LNCaP clone FGC (cell line): ENCODE measurements at regions not wholly inside any gene's neighbourhood (a gene's known extent, or its start where the extent isn't known, plus 50 kb on each side); places are given as distances from the start of the nearest gene placed in this dataset.

ENCODE experiments used
- DNase-seq: peaks from one replicate; pipeline ENCODE4 v3.0.0-alpha.2; 2011; ENCODE audit warnings: low read depth
- H3K4me3 ChIP-seq: 2 replicates; pipeline ENCODE4 v1.5.1; 2011; ENCODE audit warnings: mild to moderate bottlenecking, low read depth, low read length, control low read depth
- TF ChIP-seq, protein P1 (sequence below): IDR thresholded peaks from 2 replicates; pipeline ENCODE4 v1.5.1; 2012; ENCODE audit warnings: mild to moderate bottlenecking; ENCODE audit not compliant: control insufficient read depth, insufficient read depth; ENCODE audit errors: extremely low read depth

DNA sequence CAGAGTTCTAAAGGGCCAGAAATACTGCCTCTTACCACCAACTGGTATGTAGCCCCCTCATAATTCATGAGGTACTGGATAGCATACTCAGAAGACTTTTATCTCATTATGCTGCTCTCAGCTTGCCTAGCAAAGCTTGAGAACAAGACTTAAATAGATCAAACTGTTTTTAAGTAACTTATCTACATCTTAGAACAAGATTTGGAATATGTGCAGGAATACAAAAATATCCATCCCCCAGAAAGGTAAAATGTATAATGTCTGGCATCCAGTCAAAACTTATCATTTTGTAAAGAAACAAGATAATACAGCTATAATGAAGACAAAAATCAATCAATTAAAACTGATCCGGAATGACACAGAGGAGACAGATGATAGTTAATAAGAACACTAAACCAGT lies 400.4 kb upstream of the TGFBR2 start:
- no peak overlapping the region for H3K4me3 ChIP-seq
- DNase-seq, result no peak
- TF ChIP-seq, protein P1, sequence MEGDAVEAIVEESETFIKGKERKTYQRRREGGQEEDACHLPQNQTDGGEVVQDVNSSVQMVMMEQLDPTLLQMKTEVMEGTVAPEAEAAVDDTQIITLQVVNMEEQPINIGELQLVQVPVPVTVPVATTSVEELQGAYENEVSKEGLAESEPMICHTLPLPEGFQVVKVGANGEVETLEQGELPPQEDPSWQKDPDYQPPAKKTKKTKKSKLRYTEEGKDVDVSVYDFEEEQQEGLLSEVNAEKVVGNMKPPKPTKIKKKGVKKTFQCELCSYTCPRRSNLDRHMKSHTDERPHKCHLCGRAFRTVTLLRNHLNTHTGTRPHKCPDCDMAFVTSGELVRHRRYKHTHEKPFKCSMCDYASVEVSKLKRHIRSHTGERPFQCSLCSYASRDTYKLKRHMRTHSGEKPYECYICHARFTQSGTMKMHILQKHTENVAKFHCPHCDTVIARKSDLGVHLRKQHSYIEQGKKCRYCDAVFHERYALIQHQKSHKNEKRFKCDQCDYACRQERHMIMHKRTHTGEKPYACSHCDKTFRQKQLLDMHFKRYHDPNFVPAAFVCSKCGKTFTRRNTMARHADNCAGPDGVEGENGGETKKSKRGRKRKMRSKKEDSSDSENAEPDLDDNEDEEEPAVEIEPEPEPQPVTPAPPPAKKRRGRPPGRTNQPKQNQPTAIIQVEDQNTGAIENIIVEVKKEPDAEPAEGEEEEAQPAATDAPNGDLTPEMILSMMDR, result no peak

DNA sequence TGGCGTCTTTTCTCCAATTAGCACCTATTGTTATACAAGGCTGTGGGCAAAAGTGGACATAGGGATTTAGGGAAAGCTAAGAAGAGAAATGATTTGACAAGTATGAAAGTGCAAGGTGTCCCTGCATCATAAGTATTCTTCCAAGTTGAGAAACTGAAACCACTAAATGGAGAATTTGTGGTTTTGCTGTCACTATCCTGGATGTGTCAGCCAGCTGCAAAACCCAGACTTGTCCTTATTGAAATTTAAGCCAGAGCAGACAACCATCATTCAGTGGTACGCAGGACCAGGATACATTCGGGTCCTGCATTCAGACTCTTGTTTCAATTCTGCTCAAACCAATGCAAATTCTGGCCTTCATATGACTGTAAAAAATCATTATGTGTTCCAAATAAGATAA lies 384.8 kb upstream of the TGFBR2 start:
- TF ChIP-seq, protein P1, result no peak
- no peak for DNase-seq
- H3K4me3 ChIP-seq, result no peak overlapping the region

DNA sequence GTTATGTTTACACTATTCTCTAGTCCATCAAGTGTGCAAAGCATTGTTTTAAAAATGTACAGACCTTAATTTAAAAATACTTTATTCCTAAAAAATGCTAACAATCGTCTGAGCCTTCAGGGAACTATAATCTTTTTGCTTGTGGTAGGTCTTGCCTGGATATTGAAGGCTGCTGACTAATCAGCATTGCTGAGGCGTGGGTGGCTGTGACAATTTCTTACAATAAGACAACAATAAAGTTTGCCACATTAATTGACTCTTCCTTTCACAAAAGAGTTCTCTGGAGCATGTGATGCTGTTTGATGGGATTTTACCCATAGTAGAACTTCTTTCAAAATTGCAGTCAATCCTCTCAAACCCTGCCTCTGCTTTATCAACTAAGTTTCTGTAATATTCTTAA lies 384.0 kb upstream of the TGFBR2 start:
- no peak overlapping the region for H3K4me3 ChIP-seq
- TF ChIP-seq, protein P1, result no peak
- DNase-seq, result no peak

DNA sequence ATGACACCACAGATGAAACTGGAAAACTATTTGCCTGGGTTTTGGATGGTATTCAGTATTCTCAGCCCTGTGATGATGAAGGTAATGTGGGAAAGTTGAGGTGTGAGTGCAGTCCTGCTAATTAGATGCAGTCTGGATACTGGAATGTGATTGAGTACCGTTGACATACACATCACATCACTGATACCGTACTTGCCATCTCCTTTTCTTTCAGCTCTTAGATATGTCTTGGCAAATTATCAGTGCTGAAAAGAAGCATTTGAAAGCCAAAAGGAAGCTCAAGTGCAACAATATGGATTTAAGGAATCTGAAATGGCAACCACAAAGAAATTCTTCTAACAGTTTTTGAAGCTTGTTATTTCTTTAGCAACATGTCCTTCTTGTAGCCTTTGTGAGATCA lies 381.4 kb upstream of the TGFBR2 start:
- TF ChIP-seq, protein P1, result no peak
- H3K4me3 ChIP-seq, result no peak overlapping the region
- DNase-seq, result no peak

DNA sequence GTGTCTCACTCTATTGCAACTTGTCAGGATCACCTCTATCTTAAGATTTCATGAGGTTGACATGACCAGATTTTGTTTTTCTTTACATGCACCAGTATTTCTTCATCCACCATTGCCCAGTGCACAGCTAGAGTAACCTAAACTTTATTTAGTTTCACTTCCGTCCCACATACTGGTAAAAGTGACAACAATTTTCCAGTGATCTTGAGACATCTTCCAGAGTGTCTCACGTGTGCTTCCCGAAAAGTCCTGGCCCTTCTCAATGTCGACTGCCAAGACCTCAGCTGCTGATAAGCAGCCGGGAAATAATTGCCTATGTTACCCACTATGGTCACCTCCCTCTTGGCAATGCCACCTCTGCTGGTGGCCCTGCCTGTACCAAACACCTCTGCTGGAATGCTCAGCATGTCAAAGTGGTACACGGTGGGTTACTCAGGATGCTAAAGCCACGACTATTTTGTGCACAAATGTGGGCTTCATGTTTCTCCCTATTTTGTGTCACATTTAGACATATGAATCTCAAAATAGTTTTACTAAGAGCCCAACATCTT lies 379.7 kb upstream of the TGFBR2 start:
- DNase-seq, result no peak
- TF ChIP-seq, protein P1, result no peak
- no peak overlapping the region for H3K4me3 ChIP-seq

DNA sequence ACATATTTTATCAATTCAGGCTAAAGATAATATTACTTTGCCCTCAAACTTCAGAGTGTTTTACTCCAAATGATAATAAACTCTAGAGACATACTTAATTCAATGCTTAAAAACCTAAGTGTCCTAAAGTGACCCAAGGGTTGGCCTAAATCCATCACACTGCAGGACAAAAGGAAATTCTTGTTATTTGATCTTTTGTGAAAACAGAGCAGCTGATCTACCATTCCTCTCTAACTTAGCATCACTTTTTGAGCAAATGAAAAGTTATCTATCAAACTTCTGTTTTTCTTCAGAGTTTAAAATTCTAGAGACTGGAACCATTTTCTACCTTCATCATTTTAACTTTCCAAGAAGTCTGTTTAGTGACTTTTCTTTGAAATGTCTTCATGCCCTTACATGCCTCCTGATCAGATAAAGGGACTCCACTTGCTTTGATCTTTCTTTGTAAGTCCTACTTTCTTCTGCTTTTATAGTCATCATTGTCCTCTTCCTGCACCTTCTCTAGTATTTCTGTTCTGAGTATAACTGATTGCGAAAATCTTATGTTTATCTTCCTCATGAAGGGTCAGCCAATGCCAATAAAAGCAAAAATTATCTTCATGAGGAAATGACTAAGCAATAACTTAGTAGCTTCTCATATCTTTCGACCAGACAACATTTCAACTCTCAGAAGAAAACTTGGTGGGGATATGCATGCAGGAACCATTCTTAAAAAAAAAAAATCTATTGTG lies 378.7 kb upstream of the TGFBR2 start:
- TF ChIP-seq, protein P1, result no peak
- H3K4me3 ChIP-seq, result no peak overlapping the region
- peak; percentile 49 for DNase-seq

DNA sequence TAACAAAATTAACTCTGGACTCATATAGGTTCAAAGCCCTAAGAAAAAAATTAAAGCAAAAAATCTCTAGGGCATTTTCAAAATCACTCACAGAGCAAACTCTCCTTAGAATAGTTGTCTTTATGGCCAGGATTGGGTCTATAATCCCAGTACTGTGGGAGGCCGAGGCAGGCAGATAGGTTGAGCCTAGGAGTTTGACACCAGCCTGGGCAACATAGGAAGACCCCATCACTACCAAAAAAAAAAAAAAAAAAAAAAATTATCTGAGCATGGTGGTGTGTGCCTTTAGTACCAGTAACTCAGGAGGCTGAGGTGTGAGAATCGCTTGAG lies 378.1 kb upstream of the TGFBR2 start:
- no peak overlapping the region for H3K4me3 ChIP-seq
- TF ChIP-seq, protein P1, result no peak
- no peak for DNase-seq
